ENCODE measurements at regions not wholly inside any gene's neighbourhood (a gene's known extent, or its start where the extent isn't known, plus 50 kb on each side); places are given as distances from the start of the nearest gene placed in this dataset.
"Not testable (repeated sequence)": the region's sequence is repeated elsewhere in the genome, so short reads cannot be mapped to it uniquely, and the experiment has no call there.

GRCh38 chr2:2919574-2920365, 457.8 kb downstream of the EIPR1 start:
- no peak for DNase-seq (ENCODE audit: low spot score)
- intact Hi-C loops (cut with DNase I) = loop anchor here in 1 of 2 donors (5.0 kb wide), 1 partner anchor 1377 kb away; no protein-coding TSS in a partner anchor

- no peak for DNase-seq (ENCODE audit: low spot score)
- intact Hi-C loops (cut with DNase I) = loop anchor here in 1 of 2 donors (5.0 kb wide), 1 partner anchor 1377 kb away; no protein-coding TSS in a partner anchor
Observed at GRCh38 chr2:2919026-2919425, 458.6 kb downstream of the EIPR1 start.

GRCh38 chr2:2916621-2917020, 461.0 kb downstream of the EIPR1 start:
- no peak for DNase-seq (ENCODE audit: low spot score)
- intact Hi-C loops (cut with DNase I) = loop anchor here in 1 of 2 donors (5.0 kb wide), 1 partner anchor 1374 kb away; no protein-coding TSS in a partner anchor

GRCh38 chr2:2914252-2914651, 463.4 kb downstream of the EIPR1 start:
- no peak for DNase-seq (ENCODE audit: low spot score)
- intact Hi-C loops (cut with DNase I) = no loop called here

DNA sequence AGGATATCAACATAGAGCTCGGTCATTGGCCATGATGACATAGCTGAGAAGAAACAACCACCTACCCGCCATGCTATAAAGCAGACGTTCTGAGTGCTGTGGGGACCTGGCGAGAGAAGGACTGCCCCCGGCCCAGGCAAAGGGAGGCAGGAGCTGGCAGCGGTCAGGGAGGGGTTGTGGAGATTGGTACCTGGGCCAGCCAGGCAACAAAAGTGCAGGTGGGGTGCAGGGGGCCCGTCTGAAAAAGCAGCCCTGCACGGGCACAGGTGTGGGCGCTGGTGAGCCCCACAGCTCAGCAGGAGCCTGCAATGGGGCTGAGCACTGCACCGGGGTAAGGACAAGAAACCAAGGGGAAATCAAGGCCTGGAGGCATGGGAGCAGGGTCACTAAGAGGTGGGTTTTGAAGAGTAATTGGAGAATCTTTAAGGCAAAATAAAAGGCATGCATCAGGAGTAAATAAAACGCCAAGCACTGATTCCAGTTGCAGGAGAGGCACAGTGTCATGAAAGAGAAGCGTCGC, 464.0 kb downstream of the EIPR1 start:
- intact Hi-C loops (cut with DNase I) = no loop called here
- DNase-seq (ENCODE audit: low spot score) = no peak

GRCh38 chr2:2912731-2913130, 464.9 kb downstream of the EIPR1 start:
- DNase-seq (ENCODE audit: low spot score) = no peak
- intact Hi-C loops (cut with DNase I) = no loop called here

- no peak for DNase-seq (ENCODE audit: low spot score)
- intact Hi-C loops (cut with DNase I) = no loop called here
Observed at GRCh38 chr2:2912293-2912692, 465.3 kb downstream of the EIPR1 start.

GRCh38 chr2:2910259-2910658, 467.4 kb downstream of the EIPR1 start:
- DNase-seq (ENCODE audit: low spot score) = no peak
- intact Hi-C loops (cut with DNase I) = no loop called here

GRCh38 chr2:2909086-2910035, 468.3 kb downstream of the EIPR1 start:
- intact Hi-C loops (cut with DNase I) = no loop called here
- DNase-seq (ENCODE audit: low spot score) = no peak

DNA sequence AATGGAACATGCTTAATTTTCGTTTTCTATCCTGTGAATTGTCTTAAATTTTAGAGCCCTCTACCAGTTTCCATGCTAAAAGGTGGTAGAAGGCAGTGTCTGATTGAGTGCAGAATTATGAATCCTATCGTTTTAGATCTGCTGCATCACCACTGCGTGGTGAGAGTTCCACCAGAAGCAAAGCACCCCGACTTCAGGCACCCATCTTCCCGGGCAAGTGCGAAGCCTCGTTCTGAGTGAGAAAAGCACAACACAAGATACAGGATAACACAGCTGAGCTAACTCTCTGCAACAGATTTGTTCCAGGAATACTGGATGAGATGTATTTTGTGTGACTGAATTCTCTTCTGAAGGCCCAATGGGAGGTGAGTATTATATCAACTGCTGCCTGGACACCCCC, 471.5 kb downstream of the EIPR1 start:
- intact Hi-C loops (cut with DNase I) = no loop called here
- no peak for DNase-seq (ENCODE audit: low spot score)

DNA sequence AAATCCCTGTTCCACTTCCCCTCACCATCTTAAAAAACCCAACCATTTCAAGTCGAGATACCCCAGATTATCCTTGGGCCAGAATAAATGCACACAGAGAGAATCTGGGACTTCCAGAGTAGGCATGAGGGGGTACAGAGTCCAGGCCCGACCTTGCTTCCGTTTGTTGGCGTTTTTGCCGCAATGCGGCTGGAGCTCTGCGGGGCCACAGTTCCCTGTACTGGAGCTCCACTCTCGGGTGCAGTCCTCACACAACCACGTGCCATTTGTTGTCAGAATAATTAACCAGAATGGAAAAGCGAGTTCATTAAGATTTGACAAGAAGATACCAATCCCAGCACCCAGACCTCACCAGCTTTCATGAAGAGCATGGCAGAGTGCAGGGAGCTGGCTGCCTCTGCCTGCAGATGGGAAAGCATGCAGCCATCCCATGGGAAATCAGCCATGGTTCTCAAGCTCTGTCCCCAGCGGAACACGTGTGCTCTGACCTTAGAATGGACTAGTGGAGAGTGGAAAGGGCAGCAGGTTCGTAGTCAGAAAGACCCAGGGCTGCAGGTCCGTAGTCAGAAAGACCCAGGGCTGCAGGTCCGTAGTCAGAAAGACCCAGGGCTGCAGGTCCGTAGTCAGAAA, 472.8 kb downstream of the EIPR1 start:
- no peak for DNase-seq (ENCODE audit: low spot score)
- intact Hi-C loops (cut with DNase I) = no loop called here

DNA sequence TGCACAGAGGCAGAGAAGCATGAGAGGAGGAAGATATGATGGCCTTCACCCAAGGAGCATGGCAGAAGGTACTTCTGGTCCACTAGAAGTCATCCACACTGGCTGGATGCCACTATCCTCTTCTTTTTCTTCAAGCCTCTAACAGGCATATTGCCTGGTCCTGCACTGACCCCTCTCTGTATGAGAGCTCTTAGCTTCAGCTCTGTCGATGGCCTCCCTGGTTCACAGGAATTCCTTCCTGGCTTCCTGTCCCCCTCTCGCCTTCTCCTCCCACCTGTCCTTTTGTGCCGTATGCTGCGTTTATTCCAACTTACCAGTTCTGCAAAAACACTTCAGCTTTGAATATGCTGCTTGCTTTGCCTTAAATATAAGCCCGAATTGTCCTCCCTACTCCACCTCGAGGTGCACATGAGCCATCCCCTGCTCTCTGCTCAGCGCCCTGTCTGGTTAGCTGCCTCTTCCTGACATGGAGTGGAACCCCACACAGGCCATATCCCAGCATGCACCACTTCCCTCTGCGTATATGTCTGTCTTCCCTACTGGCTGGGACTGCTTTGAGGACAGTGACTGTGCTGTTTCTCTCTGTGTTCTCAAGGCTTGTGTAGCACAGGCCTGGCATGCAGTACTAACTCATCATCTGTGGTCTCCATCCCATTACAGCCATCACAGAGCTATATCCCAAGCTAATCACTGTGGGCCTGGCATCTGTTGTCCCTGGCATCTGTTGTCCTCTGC, 474.9 kb downstream of the EIPR1 start:
- intact Hi-C loops (cut with DNase I) = no loop called here
- no peak for DNase-seq (ENCODE audit: low spot score)

DNA sequence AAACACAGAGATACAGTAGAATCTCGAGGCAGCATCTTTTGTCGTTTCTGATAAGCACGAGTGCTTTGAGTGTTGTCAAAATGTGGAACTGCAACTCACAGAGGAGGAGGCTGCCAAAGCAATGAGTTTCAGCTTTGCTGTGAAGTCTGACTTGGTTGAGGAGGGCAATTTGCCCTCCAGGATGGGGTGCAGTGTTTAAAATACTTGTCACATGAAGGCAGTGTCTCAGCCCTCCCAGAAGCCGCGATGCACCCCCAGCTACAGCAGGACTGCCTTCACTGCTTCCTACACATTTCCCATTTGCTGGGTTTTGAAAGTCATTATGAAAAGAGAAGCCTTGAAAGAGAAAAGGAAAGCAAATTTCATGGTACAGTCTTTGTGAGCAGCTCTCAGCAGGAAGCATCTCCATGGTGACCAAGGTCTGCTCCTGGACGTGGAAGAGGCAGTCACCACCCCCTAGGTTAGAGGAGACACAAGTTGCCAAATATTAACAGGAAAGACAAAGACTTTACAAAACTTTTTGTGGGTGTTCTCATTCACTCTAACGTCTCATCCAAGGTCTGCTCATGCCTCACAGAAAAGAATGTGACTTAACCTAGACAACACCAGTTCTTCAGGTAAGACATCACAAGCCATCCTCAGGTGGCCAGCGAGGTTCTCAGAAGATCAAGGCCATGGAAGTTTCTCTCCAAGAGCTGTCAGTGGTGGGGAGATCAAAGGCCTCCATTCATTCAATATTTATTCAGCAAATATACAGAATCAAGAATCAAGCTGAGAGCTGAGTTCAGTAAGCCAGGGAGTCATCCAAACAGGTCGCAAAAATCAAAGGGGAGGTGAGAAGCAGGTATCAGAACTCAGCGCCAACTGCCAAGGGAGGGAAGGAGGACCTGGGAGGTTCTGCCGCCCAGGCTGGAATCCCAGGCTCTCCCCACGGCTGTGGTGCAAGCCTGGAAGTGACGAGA, 476.0 kb downstream of the EIPR1 start:
- no peak for DNase-seq (ENCODE audit: low spot score)
- intact Hi-C loops (cut with DNase I) = no loop called here

- no peak for DNase-seq (ENCODE audit: low spot score)
- intact Hi-C loops (cut with DNase I) = no loop called here
Observed at GRCh38 chr2:2899826-2900225, 477.8 kb downstream of the EIPR1 start.

DNA sequence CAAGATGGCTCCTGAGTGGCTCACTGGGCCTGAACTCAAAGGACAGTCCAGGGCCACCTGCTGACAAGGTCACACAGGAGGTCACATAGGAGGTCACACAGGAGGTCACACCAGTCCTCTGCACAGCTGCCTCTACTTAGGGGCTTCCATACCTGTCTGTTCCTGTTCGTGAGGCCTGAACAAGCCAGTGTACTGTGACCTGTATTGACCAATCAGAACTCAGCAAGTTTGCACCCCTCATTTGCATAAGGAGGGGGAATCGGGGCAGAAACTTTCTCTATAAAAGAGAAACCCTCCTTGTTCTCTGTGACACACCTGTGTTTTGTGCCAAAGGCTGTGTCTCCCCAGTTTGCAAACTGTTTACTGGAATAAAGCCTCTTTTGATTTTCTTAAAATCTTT, 478.9 kb downstream of the EIPR1 start:
- no peak for DNase-seq (ENCODE audit: low spot score)
- intact Hi-C loops (cut with DNase I) = no loop called here

- DNase-seq (ENCODE audit: low spot score) = no peak
- intact Hi-C loops (cut with DNase I) = no loop called here
Observed at GRCh38 chr2:2896643-2897042, 481.0 kb downstream of the EIPR1 start.

GRCh38 chr2:2896011-2896410, 481.6 kb downstream of the EIPR1 start:
- intact Hi-C loops (cut with DNase I) = no loop called here

DNA sequence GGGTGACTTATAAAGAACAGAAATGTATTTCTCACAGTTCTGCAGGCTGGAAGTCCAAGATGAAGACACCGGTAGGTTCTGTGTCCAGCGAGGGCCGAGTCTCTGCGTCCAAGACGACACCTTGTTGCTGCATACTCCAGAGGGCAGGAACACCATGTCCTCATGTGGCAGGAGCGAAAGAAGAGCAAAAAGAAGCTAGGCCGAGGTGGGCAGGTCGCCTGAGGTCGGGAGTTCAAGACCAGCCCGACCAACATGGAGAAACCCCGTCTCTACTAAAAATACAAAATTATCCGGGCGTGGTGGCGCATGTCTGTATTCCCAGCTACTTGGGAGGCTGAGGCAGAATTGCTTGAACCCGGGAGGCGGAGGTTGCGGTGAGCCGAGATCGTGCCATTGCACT, 483.6 kb downstream of the EIPR1 start:
- DNase-seq (ENCODE audit: low spot score) = not testable (repeated sequence)

More at GRCh38 chr2:2896011-2896410, 481.6 kb downstream of the EIPR1 start:
- DNase-seq (ENCODE audit: low spot score) = no peak

More for the DNA sequence above, 483.6 kb downstream of the EIPR1 start:
- intact Hi-C loops (cut with DNase I) = not testable (repeated sequence)
